Stomach (tissue), 8 donors: ENCODE measurements at regions not wholly inside any gene's neighbourhood (a gene's known extent, or its start where the extent isn't known, plus 50 kb on each side); places are given as distances from the start of the nearest gene placed in this dataset.
"Not testable (repeated sequence)": the region's sequence is repeated elsewhere in the genome, so short reads cannot be mapped to it uniquely, and the experiment has no call there.

Experiments used
- DNase-seq, 2 donors: peaks; one replicate each; pipeline versions ENCODE4 v3.0.0 to v3.0.0-alpha.2; 2013 to 2019
- H3K27ac ChIP-seq, 5 donors: fragments of 200-600 bp in 4 of 5; sonication (generic) in 4 of 5; one replicate each; pipeline ENCODE4 v1.5.1; 2013 to 2019; ENCODE audit warnings: mild to moderate bottlenecking in 1 of 5, moderate library complexity in 1 of 5
- H3K27me3 ChIP-seq, 3 donors: fragments of 200-600 bp; sonication (generic); one replicate each; pipeline ENCODE4 v1.5.1; 2017 to 2019; ENCODE audit warnings: mixed run types in 1 of 3
- H3K36me3 ChIP-seq, 4 donors: fragments of 200-600 bp; sonication (generic); 1 replicate in 3 of 4; 2 replicates in 1 of 4; pipeline ENCODE4 v1.5.1; 2016 to 2019
- H3K4me1 ChIP-seq, 4 donors: fragments of 200-600 bp; sonication (generic); one replicate each; pipeline ENCODE4 v1.5.1; 2016 to 2019
- H3K4me3 ChIP-seq, 4 donors: fragments of 200-600 bp; sonication (generic) in 3 of 4; one replicate each; pipeline ENCODE4 v1.5.1; 2016 to 2019; ENCODE audit warnings: mild to moderate bottlenecking in 1 of 4
- H3K9me3 ChIP-seq, 4 donors: fragments of 200-600 bp; sonication (generic); one replicate each; pipeline ENCODE4 v1.5.1; 2016 to 2019
- CTCF ChIP-seq, 7 experiments: fragments of 450-650 bp in 4 of 7; fragments of 200-600 bp in 3 of 7; sonication (generic) in 3 of 7; IDR thresholded peaks; one replicate each; pipeline ENCODE4 v1.5.1; 2016 to 2019; ENCODE audit warnings: antibody characterized with exemption in 7 of 7, control low read depth in 2 of 7, mild to moderate bottlenecking in 1 of 7
- EP300 ChIP-seq: sonication (generic); formaldehyde crosslinking; IDR thresholded peaks from one replicate; pipeline ENCODE4 v1.6.1; 2017; ENCODE audit warnings: antibody characterized with exemption
- POLR2A ChIP-seq, 4 donors: fragments of 450-650 bp; IDR thresholded peaks; one replicate each; pipeline ENCODE4 v1.6.1; 2016; ENCODE audit warnings: antibody characterized with exemption in 4 of 4, control low read depth in 2 of 4, mild to moderate bottlenecking in 1 of 4, moderate library complexity in 1 of 4
- POLR2AphosphoS5 ChIP-seq, 3 donors: sonication (generic); formaldehyde crosslinking; IDR thresholded peaks; one replicate each; pipeline ENCODE4 v1.6.1; 2016; ENCODE audit warnings: antibody characterized with exemption in 3 of 3
- WGBS, 5 donors: extraction: QIAGEN DNeasy Blood & Tissue Kit in 3 of 5; methylation state at CpG; one replicate each; pipeline versions ENCODE4 v1.1.5 to v1.1.7; 2013 to 2018; 5-methylcytosine and 5-hydroxymethylcytosine counted together
- intact Hi-C: fragments of 100-400 bp; cut with DNase I; formaldehyde crosslinking; loops from one replicate; pipeline ENCODE4 v1.15.1; 2023; ENCODE audit warnings: low total_unique reads
- donor health status: healthy with polysubstance abuse.
- donor health status: Bipolar disorder and iron deficiency.
- donor health status: healthy.

- WGBS, 5 donors = 50 to 54% (median 51%) methylated on average over 3 of the region's 3 CpGs
- Histone ChIP-seq H3K27me3 (no peaks in the 10 kb centered on the region), H3K4me3 (no peak overlapping the region), H3K36me3 (no peaks in the 10 kb centered on the region), H3K27ac (no peak overlapping the region), H3K4me1 (no peaks in the 10 kb centered on the region), H3K9me3 (no peaks in the 10 kb centered on the region)
- TF ChIP-seq EP300 = no peak
- TF ChIP-seq CTCF (IDR thresholded peaks at IDR 0.05) = no peak
- no peak for TF ChIP-seq POLR2A (IDR thresholded peaks at IDR 0.05)
- TF ChIP-seq POLR2AphosphoS5 (IDR thresholded peaks at IDR 0.05) = no peak
- intact Hi-C loops = no loop called here
- no peak for DNase-seq
Measured at GRCh38 chr12:61564466-61564865, 695.7 kb upstream of the USP15 start.

GRCh38 chr12:61566183-61566582 lies 694.0 kb upstream of the USP15 start:
- H3K4me3 ChIP-seq = no peak overlapping the region
- H3K9me3 ChIP-seq = no peaks in the 10 kb centered on the region
- 69 to 84% (median 77%) methylated on average over 2 of the region's 2 CpGs for WGBS, 5 donors
- intact Hi-C loops = no loop called here
- no peaks in the 10 kb centered on the region for H3K36me3 ChIP-seq
- TF ChIP-seq EP300 (no peak), POLR2AphosphoS5 (IDR thresholded peaks at IDR 0.05) (no peak)
- no peaks in the 10 kb centered on the region for H3K27me3 ChIP-seq
- no peaks in the 10 kb centered on the region for H3K4me1 ChIP-seq
- H3K27ac ChIP-seq = no peak overlapping the region
- DNase-seq = no peak

- 34 to 49% (median 40%) methylated on average over 3 of the region's 3 CpGs for WGBS, 5 donors
- Histone ChIP-seq H3K27ac (no peak overlapping the region), H3K27me3 (no peaks in the 10 kb centered on the region), H3K4me3 (no peak overlapping the region), H3K9me3 (no peaks in the 10 kb centered on the region), H3K4me1 (no peaks in the 10 kb centered on the region), H3K36me3 (no peaks in the 10 kb centered on the region)
- TF ChIP-seq POLR2AphosphoS5 (IDR thresholded peaks at IDR 0.05) (no peak), CTCF (IDR thresholded peaks at IDR 0.05) (no peak), POLR2A (IDR thresholded peaks at IDR 0.05) (no peak), EP300 (no peak)
- DNase-seq = peak; percentile 3 to 26
- intact Hi-C loops = no loop called here
Measured at GRCh38 chr12:61574339-61574738, 685.9 kb upstream of the USP15 start.

- no peaks in the 10 kb centered on the region for H3K36me3 ChIP-seq
- H3K4me3 ChIP-seq = no peak overlapping the region
- peaks cover 0 to 9% (median 8%) of the 10 kb centered on the region in 4 donors for H3K9me3 ChIP-seq
- H3K27me3 ChIP-seq = no peaks in the 10 kb centered on the region
- H3K27ac ChIP-seq = no peak overlapping the region
- TF ChIP-seq POLR2AphosphoS5 (IDR thresholded peaks at IDR 0.05) (no peak), EP300 (no peak), CTCF (IDR thresholded peaks at IDR 0.05) (no peak), POLR2A (IDR thresholded peaks at IDR 0.05) (no peak)
- intact Hi-C loops = no loop called here
- WGBS, 5 donors = 82 to 95% (median 93%) methylated on average over 1 of the region's 1 CpG
- H3K4me1 ChIP-seq = no peaks in the 10 kb centered on the region
- no peak for DNase-seq
Measured at GRCh38 chr12:61584943-61585342, 675.3 kb upstream of the USP15 start.

- H3K27me3 ChIP-seq, H3K4me3 ChIP-seq, H3K27ac ChIP-seq, H3K4me1 ChIP-seq, H3K36me3 ChIP-seq, DNase-seq, intact Hi-C loops: not testable (repeated sequence)
- H3K9me3 ChIP-seq = peaks cover 3 to 46% (median 24%) of the 10 kb centered on the region in 4 donors
Measured at GRCh38 chr12:61590864-61591263, 669.3 kb upstream of the USP15 start.

GRCh38 chr12:61610143-61610542 lies 650.1 kb upstream of the USP15 start:
- H3K4me1 ChIP-seq = no peaks in the 10 kb centered on the region
- no peak for TF ChIP-seq CTCF (IDR thresholded peaks at IDR 0.05)
- no peak for TF ChIP-seq POLR2AphosphoS5 (IDR thresholded peaks at IDR 0.05)
- TF ChIP-seq EP300 = no peak
- no peak for TF ChIP-seq POLR2A (IDR thresholded peaks at IDR 0.05)
- no peak overlapping the region for H3K4me3 ChIP-seq
- no peaks in the 10 kb centered on the region for H3K36me3 ChIP-seq
- H3K27me3 ChIP-seq = no peaks in the 10 kb centered on the region
- DNase-seq = no peak
- no peak overlapping the region for H3K27ac ChIP-seq
- peaks cover 0 to 11% (median 3%) of the 10 kb centered on the region in 4 donors for H3K9me3 ChIP-seq
- intact Hi-C loops = no loop called here
